Body of pancreas (tissue), 4 donors: ENCODE measurements at regions not wholly inside any gene's neighbourhood (a gene's known extent, or its start where the extent isn't known, plus 50 kb on each side); places are given as distances from the start of the nearest gene placed in this dataset.

Source experiments
- ATAC-seq: fragments of 150-250 bp; one replicate; pipeline ENCODE4 v1.9.1; 2016
- DNase-seq, 4 donors: peaks; one replicate each; pipeline ENCODE4 v3.0.0-alpha.2; 2019
- H3K27ac ChIP-seq, 4 donors: fragments of 200-600 bp; sonication (generic); 1 replicate in 3 of 4; 2 replicates in 1 of 4; pipeline versions ENCODE4 v1.5.1 to v1.6.1; 2016 to 2019; ENCODE audit warnings: mild to moderate bottlenecking in 1 of 4, mixed read lengths in 1 of 4, moderate library complexity in 1 of 4
- H3K27me3 ChIP-seq, 2 donors: fragments of 200-600 bp; sonication (generic); one replicate each; pipeline ENCODE4 v1.6.0; 2016; ENCODE audit warnings: mild to moderate bottlenecking in 1 of 2
- H3K36me3 ChIP-seq, 2 donors: fragments of 200-600 bp; sonication (generic); replicated peaks in 1 of 2; 2 replicates each; pipeline ENCODE4 v1.5.1; 2016; ENCODE audit warnings: low read depth in 2 of 2; ENCODE audit not compliant: insufficient read depth in 1 of 2
- H3K4me1 ChIP-seq: fragments of 200-600 bp; sonication (generic); one replicate; pipeline ENCODE4 v1.6.0; 2016
- H3K4me3 ChIP-seq, 2 donors: fragments of 200-600 bp; sonication (generic); 1 replicate in 1 of 2; 2 replicates in 1 of 2; pipeline ENCODE4 v1.5.1; 2016 to 2019
- H3K9me3 ChIP-seq, 3 donors: fragments of 200-600 bp; sonication (generic); 1 replicate in 2 of 3; 2 replicates in 1 of 3; pipeline ENCODE4 v1.5.1; 2016
- POLR2A ChIP-seq, 3 donors: fragments of 450-650 bp; IDR thresholded peaks; one replicate each; pipeline ENCODE4 v1.6.1; 2016; ENCODE audit warnings: antibody characterized with exemption in 3 of 3, mild to moderate bottlenecking in 2 of 3
- WGBS, 2 donors: methylation state at CpG; one replicate each; pipeline ENCODE4 v1.1.5; 2017; 5-methylcytosine and 5-hydroxymethylcytosine counted together
- intact Hi-C: fragments of 100-400 bp; cut with DNase I; formaldehyde crosslinking; loops from one replicate; pipeline ENCODE4 v1.15.1; 2023
- TF ChIP-seq, protein P1 (sequence below), 7 experiments: fragments of 450-650 bp in 4 of 7; fragments of 200-600 bp in 3 of 7; sonication (generic) in 3 of 7; IDR thresholded peaks; one replicate each; pipeline ENCODE4 v1.5.1; 2016 to 2019; ENCODE audit warnings: antibody characterized with exemption in 7 of 7

DNA sequence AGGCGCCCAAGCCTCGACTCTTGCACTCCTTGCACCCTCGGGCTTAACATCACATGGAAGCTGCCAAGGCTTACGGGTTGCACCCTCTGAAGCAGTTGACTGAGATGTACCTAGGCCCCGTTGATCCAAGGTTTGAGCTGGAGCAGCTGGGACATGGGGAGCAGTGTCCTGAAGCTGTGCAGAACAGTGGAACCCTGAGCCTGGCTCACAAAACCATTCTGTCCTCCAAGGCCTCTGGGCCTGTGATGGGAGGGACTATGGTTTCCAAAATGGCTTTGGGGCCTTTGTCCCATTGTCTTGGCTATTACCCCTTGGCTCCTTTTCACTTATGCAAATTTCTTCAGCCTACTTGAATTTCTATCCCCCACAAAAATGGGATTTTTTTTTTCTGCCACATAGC, 454.0 kb downstream of the PIK3C3 start:
- no peaks in the 10 kb centered on the region for H3K36me3 ChIP-seq
- H3K27ac ChIP-seq, result no peak overlapping the region
- 52 to 56% methylated on average over 5 of the region's 5 CpGs for WGBS, 2 donors
- TF ChIP-seq POLR2A (IDR thresholded peaks at IDR 0.05), result no peak
- TF ChIP-seq, protein P1, sequence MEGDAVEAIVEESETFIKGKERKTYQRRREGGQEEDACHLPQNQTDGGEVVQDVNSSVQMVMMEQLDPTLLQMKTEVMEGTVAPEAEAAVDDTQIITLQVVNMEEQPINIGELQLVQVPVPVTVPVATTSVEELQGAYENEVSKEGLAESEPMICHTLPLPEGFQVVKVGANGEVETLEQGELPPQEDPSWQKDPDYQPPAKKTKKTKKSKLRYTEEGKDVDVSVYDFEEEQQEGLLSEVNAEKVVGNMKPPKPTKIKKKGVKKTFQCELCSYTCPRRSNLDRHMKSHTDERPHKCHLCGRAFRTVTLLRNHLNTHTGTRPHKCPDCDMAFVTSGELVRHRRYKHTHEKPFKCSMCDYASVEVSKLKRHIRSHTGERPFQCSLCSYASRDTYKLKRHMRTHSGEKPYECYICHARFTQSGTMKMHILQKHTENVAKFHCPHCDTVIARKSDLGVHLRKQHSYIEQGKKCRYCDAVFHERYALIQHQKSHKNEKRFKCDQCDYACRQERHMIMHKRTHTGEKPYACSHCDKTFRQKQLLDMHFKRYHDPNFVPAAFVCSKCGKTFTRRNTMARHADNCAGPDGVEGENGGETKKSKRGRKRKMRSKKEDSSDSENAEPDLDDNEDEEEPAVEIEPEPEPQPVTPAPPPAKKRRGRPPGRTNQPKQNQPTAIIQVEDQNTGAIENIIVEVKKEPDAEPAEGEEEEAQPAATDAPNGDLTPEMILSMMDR (IDR thresholded peaks at IDR 0.05), result no peak
- H3K9me3 ChIP-seq, result no peaks in the 10 kb centered on the region
- DNase-seq (no peak), ATAC-seq (no peak)
- H3K27me3 ChIP-seq, result no peaks in the 10 kb centered on the region
- H3K4me1 ChIP-seq, result no peaks in the 10 kb centered on the region
- no peak overlapping the region for H3K4me3 ChIP-seq
- intact Hi-C loops, result no loop called here

DNA sequence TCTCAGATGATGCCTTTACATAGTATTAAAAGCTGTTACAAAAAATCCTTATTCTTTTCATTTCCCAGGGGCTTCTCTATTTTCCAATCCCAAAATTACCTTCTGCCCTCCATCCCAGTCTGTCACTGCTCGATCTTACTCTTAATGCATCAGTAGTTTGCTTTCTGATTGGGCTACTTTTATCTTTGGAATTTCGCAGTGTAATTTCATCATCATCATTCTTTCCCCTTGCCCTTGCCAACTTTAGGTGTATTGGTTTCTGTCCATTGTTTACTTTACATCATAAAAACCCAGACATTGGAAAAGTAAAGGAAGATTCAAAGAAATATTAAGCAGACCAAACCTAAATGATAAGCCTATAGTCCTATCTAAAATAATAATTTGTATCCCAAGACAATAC, 457.2 kb downstream of the PIK3C3 start:
- Histone ChIP-seq H3K36me3 (no peaks in the 10 kb centered on the region), H3K4me1 (no peaks in the 10 kb centered on the region), H3K27ac (no peak overlapping the region), H3K4me3 (no peak overlapping the region), H3K9me3 (no peaks in the 10 kb centered on the region), H3K27me3 (no peaks in the 10 kb centered on the region)
- DNase-seq, result no peak
- ATAC-seq, result no peak
- WGBS, 2 donors, result 39 to 44% methylated on average over 2 of the region's 2 CpGs
- intact Hi-C loops, result no loop called here
- TF ChIP-seq, protein P1 (IDR thresholded peaks at IDR 0.05), result no peak
- no peak for TF ChIP-seq POLR2A (IDR thresholded peaks at IDR 0.05)

DNA sequence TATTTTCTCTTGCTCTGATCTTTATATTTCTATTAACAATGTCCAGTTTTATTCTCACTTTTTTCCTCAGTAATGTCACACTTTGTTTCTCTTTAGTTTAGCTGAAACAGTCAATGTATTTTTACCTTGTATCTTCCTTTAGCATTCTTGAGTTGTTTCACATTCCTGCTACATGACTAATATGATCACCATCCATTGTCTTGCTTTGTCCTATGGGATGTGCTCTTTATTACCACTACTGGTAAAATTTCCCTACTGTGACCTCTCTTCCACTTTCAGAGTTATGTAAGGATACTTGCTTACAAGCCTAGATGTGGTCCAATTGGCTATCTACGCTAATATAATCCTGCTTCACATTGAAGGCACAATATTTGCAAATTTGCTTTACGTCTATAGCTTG, 457.9 kb downstream of the PIK3C3 start:
- Histone ChIP-seq H3K9me3 (no peaks in the 10 kb centered on the region), H3K36me3 (no peaks in the 10 kb centered on the region), H3K4me1 (no peaks in the 10 kb centered on the region), H3K27ac (no peak overlapping the region), H3K27me3 (no peaks in the 10 kb centered on the region), H3K4me3 (no peak overlapping the region)
- 60 to 65% methylated on average over 2 of the region's 2 CpGs for WGBS, 2 donors
- TF ChIP-seq POLR2A (IDR thresholded peaks at IDR 0.05), result no peak
- TF ChIP-seq, protein P1 (IDR thresholded peaks at IDR 0.05), result no peak
- no peak for DNase-seq
- intact Hi-C loops, result no loop called here
- ATAC-seq, result no peak

DNA sequence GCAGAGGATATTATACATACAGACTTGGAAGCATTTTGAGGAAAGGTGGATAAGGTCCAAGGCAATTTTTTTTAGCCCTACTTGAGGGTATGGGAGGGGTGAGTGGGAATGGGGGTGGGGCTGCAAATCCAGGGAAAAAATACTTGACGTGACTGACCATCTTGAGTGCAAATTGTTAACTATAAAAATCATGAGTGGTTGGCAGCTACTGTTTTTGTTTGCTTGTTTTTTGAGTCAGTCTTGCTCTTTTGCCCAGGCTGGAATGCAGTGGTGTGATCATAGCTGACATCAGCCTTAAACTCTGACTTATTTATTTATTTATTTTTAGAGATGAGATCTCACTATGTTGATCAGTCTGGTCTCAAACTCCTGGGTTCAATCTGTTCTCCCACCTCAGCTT, 458.8 kb downstream of the PIK3C3 start:
- no peaks in the 10 kb centered on the region for H3K27me3 ChIP-seq
- H3K4me1 ChIP-seq, result no peaks in the 10 kb centered on the region
- DNase-seq, result no peak
- WGBS, 2 donors, result 39 to 62% methylated on average over 1 of the region's 1 CpG
- no peak overlapping the region for H3K27ac ChIP-seq
- H3K4me3 ChIP-seq, result no peak overlapping the region
- no peaks in the 10 kb centered on the region for H3K9me3 ChIP-seq
- TF ChIP-seq, protein P1 (IDR thresholded peaks at IDR 0.05), result no peak
- TF ChIP-seq POLR2A (IDR thresholded peaks at IDR 0.05), result no peak
- intact Hi-C loops, result no loop called here
- ATAC-seq, result no peak
- H3K36me3 ChIP-seq, result no peaks in the 10 kb centered on the region

DNA sequence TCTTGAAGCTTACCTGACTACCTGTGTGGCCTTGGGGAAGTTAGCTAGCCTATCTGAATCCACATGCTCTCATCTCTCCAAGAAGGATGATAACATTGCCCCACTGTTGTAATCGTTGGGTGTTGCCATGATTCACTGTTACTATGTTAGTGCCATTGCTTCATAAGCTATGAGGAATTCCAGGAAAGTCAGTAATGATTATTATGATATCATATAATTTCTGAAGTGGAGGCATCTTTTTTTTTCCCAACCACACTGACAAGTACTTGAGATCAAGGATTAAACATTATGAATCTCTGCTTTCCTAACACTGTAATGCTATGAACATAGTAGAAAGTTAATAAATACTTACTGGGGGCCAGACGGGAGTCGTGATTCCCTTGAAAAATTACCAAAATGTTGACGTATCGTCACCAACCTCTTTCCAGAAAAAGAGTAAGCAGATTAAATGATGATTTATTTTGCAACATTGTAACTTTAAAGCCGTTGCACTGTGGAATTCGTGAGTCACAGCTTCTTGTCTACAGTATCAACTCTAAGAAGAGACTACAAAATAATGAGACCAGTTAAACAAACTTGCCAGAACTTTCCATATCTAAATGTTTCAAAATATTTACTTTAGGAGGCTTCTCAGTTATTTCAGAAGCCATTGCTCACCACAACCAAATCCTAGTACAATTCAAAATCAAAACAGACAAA, 459.9 kb downstream of the PIK3C3 start:
- Histone ChIP-seq H3K27me3 (no peaks in the 10 kb centered on the region), H3K36me3 (no peaks in the 10 kb centered on the region), H3K4me3 (no peak overlapping the region), H3K27ac (no peak overlapping the region), H3K4me1 (no peaks in the 10 kb centered on the region), H3K9me3 (no peaks in the 10 kb centered on the region)
- TF ChIP-seq POLR2A (IDR thresholded peaks at IDR 0.05), result no peak
- TF ChIP-seq, protein P1 (IDR thresholded peaks at IDR 0.05), result no peak
- DNase-seq (peak in 1 of 4 donors; percentile 7), ATAC-seq (peak; percentile 40)
- intact Hi-C loops, result no loop called here
- WGBS, 2 donors, result 19 to 21% methylated on average over 7 of the region's 7 CpGs
